Neural progenitor cell (in vitro differentiated cells): ENCODE measurements at regions not wholly inside any gene's neighbourhood (a gene's known extent, or its start where the extent isn't known, plus 50 kb on each side); places are given as distances from the start of the nearest gene placed in this dataset.

Experiments
- EZH2 ChIP-seq: fragments of 200-600 bp; sonication (generic); IDR thresholded peaks from 2 replicates; pipeline ENCODE4 v1.6.1; 2017; ENCODE audit warnings: antibody characterized with exemption, mild to moderate bottlenecking, moderate library complexity
- EZH2phosphoT487 ChIP-seq: fragments of 200-600 bp; sonication (generic); IDR thresholded peaks from 2 replicates; pipeline ENCODE4 v1.6.1; 2017; ENCODE audit warnings: antibody characterized with exemption
- TF ChIP-seq, protein P1 (sequence below): fragments of 200-600 bp; sonication (generic); IDR thresholded peaks from 2 replicates; pipeline ENCODE4 v1.5.1; 2017; ENCODE audit warnings: antibody characterized with exemption, mild to moderate bottlenecking

DNA sequence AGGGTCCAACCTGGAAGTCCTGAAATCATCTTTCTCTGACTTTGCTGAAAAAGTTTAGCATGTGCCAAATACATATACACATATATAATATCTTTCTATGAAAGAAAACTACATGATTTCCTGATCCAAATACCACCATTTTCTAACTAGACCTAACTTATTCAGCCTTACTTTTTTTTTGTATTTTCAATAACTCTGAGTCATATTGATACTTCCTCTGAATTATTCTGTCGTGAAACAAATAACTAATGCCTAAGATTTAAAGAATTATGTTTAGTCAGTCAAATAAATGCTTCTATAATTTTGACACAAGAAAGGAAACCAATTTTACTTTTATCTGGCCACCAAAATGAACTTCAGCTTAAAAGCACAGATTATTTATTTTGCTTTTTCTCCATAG is 760.2 kb upstream of the GBE1 start:
- TF ChIP-seq, protein P1, sequence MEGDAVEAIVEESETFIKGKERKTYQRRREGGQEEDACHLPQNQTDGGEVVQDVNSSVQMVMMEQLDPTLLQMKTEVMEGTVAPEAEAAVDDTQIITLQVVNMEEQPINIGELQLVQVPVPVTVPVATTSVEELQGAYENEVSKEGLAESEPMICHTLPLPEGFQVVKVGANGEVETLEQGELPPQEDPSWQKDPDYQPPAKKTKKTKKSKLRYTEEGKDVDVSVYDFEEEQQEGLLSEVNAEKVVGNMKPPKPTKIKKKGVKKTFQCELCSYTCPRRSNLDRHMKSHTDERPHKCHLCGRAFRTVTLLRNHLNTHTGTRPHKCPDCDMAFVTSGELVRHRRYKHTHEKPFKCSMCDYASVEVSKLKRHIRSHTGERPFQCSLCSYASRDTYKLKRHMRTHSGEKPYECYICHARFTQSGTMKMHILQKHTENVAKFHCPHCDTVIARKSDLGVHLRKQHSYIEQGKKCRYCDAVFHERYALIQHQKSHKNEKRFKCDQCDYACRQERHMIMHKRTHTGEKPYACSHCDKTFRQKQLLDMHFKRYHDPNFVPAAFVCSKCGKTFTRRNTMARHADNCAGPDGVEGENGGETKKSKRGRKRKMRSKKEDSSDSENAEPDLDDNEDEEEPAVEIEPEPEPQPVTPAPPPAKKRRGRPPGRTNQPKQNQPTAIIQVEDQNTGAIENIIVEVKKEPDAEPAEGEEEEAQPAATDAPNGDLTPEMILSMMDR = no peak
- TF ChIP-seq EZH2 = no peak
- no peak for TF ChIP-seq EZH2phosphoT487
